SK-N-MC (cell line): ENCODE measurements at regions not wholly inside any gene's neighbourhood (a gene's known extent, or its start where the extent isn't known, plus 50 kb on each side); places are given as distances from the start of the nearest gene placed in this dataset.

Source experiments
- EZH2 ChIP-seq: fragments of 200-600 bp; sonication (generic); IDR thresholded peaks from one replicate; pipeline ENCODE4 v1.6.1; 2017; ENCODE audit warnings: antibody characterized with exemption
- POLR2AphosphoS5 ChIP-seq: IDR thresholded peaks from 2 replicates; pipeline ENCODE4 v1.6.1; 2012; ENCODE audit warnings: mild to moderate bottlenecking, low read depth, low read length, borderline replicate concordance

- TF ChIP-seq POLR2AphosphoS5 (no peak), EZH2 (no peak)
Measured at GRCh38 chr12:105457026-105457425, 126.5 kb downstream of the C12orf75 start.
